Ovary (tissue), 3 donors: ENCODE measurements at regions not wholly inside any gene's neighbourhood (a gene's known extent, or its start where the extent isn't known, plus 50 kb on each side); places are given as distances from the start of the nearest gene placed in this dataset.

Source experiments
- EP300 ChIP-seq: sonication (generic); formaldehyde crosslinking; IDR thresholded peaks from one replicate; pipeline ENCODE4 v1.6.1; 2017; ENCODE audit warnings: antibody characterized with exemption
- POLR2A ChIP-seq: fragments of 450-650 bp; IDR thresholded peaks from one replicate; pipeline ENCODE4 v1.6.1; 2017; ENCODE audit warnings: antibody characterized with exemption, mild to moderate bottlenecking, moderate library complexity
- TF ChIP-seq, protein P1 (sequence below), 3 donors: fragments of 450-650 bp in 2 of 3; fragments of 200-600 bp in 1 of 3; IDR thresholded peaks; one replicate each; pipeline versions ENCODE4 v1.5.1 to v1.8.0; 2016 to 2022; ENCODE audit warnings: antibody characterized with exemption in 3 of 3, mild to moderate bottlenecking in 1 of 3
- donor health status: DM: no; HTN: no; CAD: no.

DNA sequence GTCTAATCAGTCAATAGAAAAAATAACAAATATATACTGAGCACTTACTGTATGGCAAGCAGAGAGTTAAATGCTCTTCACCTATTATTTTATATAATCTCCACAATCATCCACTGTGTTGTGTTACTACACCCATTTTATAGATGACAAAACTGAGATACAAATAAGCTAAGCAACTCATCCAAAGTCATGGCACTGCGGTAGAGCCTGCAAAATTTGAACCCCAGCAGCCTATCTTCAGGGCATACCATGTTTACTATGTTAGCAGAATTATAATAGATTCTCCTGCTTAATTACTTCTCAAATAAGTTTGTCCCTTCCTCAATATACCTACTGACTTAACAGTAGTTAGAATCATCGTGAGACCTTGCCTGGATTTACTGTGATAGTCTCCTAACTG, 53.6 kb upstream of the PCED1B start:
- TF ChIP-seq, protein P1, sequence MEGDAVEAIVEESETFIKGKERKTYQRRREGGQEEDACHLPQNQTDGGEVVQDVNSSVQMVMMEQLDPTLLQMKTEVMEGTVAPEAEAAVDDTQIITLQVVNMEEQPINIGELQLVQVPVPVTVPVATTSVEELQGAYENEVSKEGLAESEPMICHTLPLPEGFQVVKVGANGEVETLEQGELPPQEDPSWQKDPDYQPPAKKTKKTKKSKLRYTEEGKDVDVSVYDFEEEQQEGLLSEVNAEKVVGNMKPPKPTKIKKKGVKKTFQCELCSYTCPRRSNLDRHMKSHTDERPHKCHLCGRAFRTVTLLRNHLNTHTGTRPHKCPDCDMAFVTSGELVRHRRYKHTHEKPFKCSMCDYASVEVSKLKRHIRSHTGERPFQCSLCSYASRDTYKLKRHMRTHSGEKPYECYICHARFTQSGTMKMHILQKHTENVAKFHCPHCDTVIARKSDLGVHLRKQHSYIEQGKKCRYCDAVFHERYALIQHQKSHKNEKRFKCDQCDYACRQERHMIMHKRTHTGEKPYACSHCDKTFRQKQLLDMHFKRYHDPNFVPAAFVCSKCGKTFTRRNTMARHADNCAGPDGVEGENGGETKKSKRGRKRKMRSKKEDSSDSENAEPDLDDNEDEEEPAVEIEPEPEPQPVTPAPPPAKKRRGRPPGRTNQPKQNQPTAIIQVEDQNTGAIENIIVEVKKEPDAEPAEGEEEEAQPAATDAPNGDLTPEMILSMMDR (IDR thresholded peaks at IDR 0.05), result no peak
- TF ChIP-seq POLR2A, result no peak
- no peak for TF ChIP-seq EP300
